GM19043 (cell line): ENCODE measurements at regions not wholly inside any gene's neighbourhood (a gene's known extent, or its start where the extent isn't known, plus 50 kb on each side); places are given as distances from the start of the nearest gene placed in this dataset.

ENCODE experiments used
- ATAC-seq: cut with Tn5 transposase; IDR thresholded peaks from one replicate; pipeline ENCODE4 v1.9.1; 2021; ENCODE audit warnings: low read depth; ENCODE audit not compliant: unreplicated experiment

GRCh38 chr17:33469911-33470310 is 176.8 kb upstream of the ASIC2 start:
- ATAC-seq, result no peak

GRCh38 chr17:33473061-33473460 is 180.0 kb upstream of the ASIC2 start:
- no peak for ATAC-seq

- ATAC-seq, result no peak
Observed at GRCh38 chr17:33474789-33475188, 181.7 kb upstream of the ASIC2 start.

GRCh38 chr17:33475594-33475993 is 182.5 kb upstream of the ASIC2 start:
- ATAC-seq, result no peak

- no peak for ATAC-seq
Observed at GRCh38 chr17:33481652-33482051, 188.6 kb upstream of the ASIC2 start.

GRCh38 chr17:33482636-33483035 is 189.5 kb upstream of the ASIC2 start:
- ATAC-seq, result no peak

- no peak for ATAC-seq
Observed at GRCh38 chr17:33484559-33484958, 191.5 kb upstream of the ASIC2 start.

GRCh38 chr17:33486135-33486885 is 193.2 kb upstream of the ASIC2 start:
- no peak for ATAC-seq

GRCh38 chr17:33487187-33487879 is 194.2 kb upstream of the ASIC2 start:
- no peak for ATAC-seq

GRCh38 chr17:33491871-33492481 is 198.9 kb upstream of the ASIC2 start:
- no peak for ATAC-seq

- no peak for ATAC-seq
Observed at GRCh38 chr17:33492731-33493265, 199.7 kb upstream of the ASIC2 start.

- no peak for ATAC-seq
Observed at GRCh38 chr17:33493566-33493965, 200.5 kb upstream of the ASIC2 start.

- ATAC-seq, result no peak
Observed at GRCh38 chr17:33494151-33494550, 201.1 kb upstream of the ASIC2 start.

- no peak for ATAC-seq
Observed at GRCh38 chr17:33497623-33498022, 204.5 kb upstream of the ASIC2 start.

- ATAC-seq, result no peak
Observed at GRCh38 chr17:33498069-33498468, 205.0 kb upstream of the ASIC2 start.

- ATAC-seq, result no peak
Observed at GRCh38 chr17:33499040-33499439, 205.9 kb upstream of the ASIC2 start.

- ATAC-seq, result no peak
Observed at GRCh38 chr17:33500151-33500550, 207.1 kb upstream of the ASIC2 start.

- ATAC-seq, result no peak
Observed at GRCh38 chr17:33501185-33501584, 208.1 kb upstream of the ASIC2 start.

- no peak for ATAC-seq
Observed at GRCh38 chr17:33504571-33504970, 211.5 kb upstream of the ASIC2 start.

- ATAC-seq, result no peak
Observed at GRCh38 chr17:33506889-33507650, 214.0 kb upstream of the ASIC2 start.

GRCh38 chr17:33508215-33508614 is 215.1 kb upstream of the ASIC2 start:
- no peak for ATAC-seq
